GM21528 (cell line): ENCODE measurements at regions not wholly inside any gene's neighbourhood (a gene's known extent, or its start where the extent isn't known, plus 50 kb on each side); places are given as distances from the start of the nearest gene placed in this dataset.
"Not testable (repeated sequence)": the region's sequence is repeated elsewhere in the genome, so short reads cannot be mapped to it uniquely, and the experiment has no call there.

Experiments
- ATAC-seq: cut with Tn5 transposase; IDR thresholded peaks from one replicate; pipeline ENCODE4 v1.9.1; 2021; ENCODE audit warnings: mild to moderate bottlenecking, moderate library complexity; ENCODE audit not compliant: unreplicated experiment, low FRiP score

DNA sequence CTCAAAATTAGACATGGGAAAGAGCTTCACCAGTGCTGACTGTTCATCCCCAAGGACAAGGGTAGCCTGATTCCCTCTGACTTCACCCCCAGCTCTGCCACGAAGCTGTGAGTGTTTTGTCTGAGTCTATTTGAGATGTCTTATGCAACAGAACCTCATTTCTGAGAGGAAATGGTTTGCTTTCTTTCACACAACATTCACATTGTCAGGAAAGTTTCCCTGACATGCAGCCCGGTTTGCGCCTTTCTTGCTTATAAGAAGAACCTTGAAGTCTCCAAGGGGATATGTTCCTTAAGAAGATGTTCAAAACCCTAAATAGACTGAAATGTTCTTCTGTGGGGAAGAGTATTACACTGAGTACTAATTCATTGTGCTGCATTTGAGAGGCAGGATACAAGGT, 300.5 kb upstream of the CCL2 start:
- ATAC-seq = no peak

DNA sequence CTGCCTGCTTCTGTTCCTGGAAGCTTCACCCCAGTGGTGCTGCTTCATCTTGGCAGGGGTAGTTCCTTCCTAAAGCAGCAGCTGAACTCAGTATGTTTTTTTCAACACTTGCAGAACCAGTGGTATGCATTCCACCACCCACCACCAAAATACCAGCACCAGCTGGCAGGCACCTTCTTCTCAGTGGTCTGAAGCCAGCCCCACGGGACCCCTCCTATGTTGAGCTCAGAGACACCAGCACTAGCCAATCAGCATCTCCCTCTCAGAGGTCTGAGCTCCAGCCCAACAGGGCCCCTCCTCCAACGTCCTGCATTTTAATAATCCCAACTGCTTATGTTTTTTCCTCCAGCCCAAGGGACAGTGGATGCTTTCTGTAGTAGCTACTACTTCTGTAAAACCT, 299.6 kb upstream of the CCL2 start:
- ATAC-seq = no peak

DNA sequence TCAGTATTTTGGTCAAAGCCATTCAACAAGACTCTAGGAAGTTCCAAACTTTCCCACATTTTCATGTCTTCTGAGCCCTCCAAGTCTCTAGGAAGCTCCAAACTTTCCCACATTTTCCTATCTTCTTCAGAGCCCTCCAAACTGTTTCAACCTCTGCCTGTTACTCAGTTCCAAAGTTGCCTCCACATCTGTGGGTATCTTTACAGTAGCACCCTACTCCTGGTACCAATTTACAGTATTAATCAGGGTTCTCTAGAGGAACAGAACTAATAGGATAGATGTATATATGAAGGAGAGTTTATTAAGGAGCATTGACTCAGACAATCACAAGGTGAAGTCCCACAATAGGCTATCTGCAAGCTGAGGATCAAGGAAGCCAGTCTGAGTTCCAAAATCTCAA, 296.0 kb upstream of the CCL2 start:
- not testable (repeated sequence) for ATAC-seq

DNA sequence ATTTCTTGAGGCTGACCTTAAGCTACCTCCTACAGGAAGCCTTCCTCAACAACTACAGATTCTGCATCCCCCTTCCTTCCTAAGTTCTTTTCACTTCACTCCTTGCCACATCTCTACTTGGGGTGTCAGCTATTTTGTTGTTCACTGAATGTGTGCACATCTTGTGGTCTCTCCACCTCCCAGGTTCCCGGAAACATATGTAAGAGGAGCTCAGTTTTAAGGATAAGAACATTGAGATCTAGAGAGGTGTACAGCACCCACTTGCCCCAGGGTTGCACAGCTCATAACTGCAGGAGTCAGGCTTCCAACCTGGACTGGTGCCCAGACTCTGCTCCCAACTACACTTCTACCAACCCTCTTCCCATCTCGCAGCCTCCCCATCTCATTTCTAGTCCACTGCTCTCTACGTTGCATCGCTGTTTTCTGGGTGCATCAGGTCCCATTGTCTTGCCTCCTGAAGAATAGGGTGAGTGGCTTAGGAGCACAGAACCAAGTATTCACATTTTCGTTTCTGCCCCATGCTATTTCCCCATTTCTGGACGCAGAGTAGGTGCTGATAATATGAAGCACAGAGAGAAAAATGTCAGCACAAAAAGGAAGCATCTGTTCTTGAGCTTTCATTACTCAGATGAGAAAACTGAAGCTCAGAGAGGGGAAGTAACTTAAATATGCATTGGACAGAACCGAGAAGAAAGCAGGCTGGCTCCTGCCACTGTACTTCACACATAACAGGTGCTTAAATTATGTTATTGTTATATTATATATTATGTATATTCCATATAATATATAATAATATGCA, 292.0 kb upstream of the CCL2 start:
- ATAC-seq = no peak

DNA sequence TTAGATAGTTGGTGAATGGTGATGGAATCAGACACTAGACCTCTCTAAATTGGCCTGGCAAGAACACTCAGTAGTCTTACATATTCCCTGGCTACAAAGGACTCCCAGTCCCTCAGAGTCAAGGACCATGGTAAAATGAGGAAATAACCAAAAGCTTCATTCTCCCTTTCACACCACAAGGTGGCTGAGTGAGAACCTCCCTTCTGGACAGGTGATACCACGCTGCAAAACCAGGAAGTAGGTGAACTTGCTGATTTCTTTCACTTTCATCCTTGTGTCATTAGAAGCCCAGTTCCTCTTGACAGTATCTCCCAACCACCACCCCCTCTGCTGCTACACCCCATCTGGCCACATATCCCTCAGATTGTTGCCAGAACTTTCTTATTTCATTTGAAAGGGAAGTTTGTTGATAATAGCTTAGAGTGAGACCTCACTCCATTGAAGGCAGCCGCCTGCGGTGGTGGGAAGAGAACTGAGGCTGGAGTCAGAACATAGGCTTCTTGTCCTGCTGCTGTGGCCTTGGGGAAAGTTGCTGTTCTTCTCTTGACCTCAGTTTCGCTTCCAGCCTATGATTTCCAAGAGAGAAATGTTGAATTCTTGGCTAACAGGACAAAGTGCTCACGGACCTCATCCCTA, 290.6 kb upstream of the CCL2 start:
- ATAC-seq = peak; percentile 78

DNA sequence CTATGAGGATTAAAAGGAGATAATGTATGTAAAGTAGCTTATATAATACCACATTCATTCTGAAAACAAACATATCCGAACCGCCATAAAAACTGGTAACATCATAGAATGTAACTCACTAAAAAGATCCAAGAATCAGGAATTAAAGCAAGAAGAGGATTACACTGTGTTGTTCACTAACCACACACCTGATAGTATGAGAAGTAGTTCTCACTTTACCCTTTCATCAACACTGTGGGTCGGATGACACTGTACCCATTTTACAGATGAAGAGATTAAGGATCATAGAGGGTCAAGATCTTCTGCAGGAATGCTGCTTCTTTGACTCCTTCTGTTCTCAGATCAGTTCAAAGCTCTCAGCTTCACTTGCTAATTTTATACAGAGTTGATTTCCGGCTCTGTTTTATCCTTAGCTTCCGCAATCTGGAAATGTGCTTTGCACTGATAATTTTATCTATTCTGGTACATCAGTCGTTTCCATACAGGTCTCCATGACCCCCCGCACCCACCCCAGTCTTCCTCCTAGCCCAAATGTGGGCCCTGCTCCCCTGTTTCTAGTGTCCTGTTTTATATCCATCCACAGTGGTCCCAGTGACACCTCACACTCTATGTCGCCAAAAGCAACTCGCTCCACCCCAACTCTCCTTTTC, 288.6 kb upstream of the CCL2 start:
- ATAC-seq = no peak

DNA sequence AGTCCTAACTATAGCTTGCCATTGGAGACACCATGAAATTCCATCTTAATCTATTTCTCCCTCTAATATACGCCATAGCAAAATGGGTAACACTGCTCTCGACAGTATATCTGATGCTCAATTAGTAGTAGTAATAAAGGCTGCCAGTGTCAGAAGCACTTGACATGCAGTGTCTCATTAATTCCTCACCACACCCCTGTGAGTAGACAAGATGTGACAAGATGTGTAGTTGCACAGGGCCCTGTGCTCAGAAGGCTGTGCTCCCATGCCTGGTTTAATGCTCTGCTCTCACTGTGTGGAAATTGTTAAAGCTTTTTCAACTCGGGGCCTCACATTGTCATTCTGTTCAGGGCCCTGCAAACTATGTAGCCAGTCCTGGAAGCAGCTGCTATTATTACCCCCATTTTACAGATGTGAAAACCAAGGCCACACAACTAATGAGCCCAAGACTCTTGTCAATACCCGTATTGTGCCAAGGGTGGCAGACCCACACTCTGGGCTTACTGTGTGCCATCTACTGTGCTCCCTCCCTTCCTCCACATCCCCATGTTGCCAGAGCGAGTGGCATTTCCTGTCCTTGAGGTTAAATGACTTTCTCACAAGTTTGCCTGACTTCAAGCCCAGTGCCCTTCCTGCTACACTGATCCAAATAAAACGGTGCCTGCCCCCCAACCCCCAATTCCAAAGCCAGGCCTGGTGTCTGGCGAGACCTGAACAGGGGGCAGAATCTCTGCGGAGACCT, 287.3 kb upstream of the CCL2 start:
- no peak for ATAC-seq

DNA sequence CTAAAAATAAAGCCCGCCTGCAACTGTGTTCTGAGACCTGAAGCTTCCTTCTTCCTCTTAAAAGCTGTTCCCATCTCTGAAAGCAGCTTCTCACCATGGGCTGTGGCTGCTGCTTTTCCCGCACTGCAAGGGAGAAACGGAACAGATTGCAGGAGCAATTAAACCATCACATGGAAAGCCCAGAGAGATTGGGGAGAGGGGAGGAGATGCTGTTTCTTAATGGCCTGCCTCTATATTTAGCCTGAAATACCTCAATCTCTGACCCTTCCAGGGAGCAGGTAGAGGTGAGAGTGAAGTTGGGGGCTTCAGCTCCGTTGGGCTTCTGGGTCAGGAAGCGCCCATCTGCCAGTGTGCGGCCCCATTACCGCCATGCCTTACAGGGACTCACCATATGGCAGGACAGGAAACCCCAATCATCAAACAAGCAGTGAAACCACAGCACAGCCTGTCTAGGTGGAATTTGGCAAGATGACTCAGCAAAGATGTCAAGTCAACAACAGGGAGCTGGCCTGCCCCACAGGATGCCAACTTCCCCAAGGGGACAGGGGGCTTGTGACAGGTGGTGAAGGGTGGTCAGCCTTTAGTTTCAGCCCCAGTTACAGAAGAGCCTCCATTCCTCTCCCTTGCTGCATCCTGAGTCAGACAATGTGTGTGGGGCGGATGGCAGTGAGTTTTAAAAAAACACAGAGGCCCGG, 286.6 kb upstream of the CCL2 start:
- peak; percentile 56 for ATAC-seq

DNA sequence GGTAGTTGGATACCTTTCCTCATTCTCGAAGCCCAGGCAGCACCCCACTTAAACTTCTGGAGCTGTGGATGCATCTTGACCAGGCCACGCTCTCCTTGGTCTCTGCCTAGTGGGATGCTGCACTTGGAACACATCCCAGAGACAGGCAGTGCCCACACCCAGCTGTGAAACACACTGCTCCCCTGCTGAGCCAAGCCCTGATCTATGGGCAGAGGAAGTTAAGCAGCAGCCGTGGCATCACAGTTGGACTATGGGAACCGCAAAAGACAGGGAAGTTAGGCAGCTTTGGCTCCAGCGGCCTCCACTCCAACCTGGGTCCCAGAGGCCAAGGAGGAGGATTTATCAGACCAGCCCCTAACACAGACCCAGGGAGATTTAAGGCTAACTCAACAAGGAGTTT, 284.8 kb upstream of the CCL2 start:
- ATAC-seq = no peak

DNA sequence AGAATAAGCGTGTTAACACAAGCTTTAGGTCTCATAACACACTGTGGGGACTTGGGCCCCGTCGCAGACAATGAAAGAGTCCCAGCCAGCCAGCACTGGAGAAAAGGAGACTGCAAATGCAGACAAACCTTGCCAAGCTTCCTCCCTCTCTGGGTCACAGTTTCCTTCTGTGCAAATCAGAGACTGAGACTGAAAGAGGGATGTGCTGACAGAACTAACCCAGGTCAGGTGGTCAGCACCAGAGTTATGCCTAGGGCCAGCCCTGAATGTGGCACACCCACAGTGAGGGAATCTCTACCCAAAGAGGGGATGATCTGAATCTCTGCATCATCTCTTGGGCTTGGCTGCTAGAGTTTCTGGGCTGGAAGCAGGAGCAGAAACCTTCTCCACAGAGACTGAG, 282.3 kb upstream of the CCL2 start:
- ATAC-seq = no peak

DNA sequence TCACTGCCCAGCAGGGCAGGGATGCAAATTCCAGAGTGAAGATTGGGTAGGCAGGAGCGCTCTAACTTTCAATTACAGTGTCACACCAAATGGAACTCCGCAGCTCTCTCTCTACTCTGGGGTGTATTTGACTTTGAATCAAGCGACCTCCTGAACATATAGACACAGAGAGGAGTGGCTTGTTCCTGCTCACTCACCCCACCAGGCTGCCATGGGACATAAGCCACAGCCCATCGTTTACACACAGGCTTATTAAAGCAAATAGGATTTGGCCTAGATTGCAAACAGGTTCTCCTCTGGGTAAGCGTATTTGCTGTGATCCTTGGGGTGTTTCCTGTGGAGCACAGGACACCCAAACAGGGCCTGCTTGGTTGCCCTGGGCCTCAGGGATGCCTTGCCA, 281.6 kb upstream of the CCL2 start:
- ATAC-seq = no peak

DNA sequence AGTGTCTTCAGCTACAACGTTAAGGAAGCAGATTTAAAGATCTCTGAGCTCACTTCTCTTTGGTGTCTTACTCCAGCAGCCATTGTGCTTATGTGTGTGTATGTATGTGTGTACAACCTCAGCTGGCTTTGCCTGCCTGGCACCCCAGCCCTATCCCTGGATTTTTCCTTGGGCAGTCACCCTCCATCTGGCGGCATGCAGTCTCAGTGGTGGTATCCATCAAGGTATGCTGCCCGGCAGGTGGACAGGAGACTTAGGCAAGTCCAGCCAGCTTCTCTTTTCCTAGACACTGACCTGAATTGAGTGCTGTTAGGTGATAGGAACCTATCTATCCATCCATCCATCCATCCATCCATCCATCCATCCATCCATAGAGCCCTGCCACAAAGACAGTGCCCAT, 280.8 kb upstream of the CCL2 start:
- ATAC-seq = no peak

DNA sequence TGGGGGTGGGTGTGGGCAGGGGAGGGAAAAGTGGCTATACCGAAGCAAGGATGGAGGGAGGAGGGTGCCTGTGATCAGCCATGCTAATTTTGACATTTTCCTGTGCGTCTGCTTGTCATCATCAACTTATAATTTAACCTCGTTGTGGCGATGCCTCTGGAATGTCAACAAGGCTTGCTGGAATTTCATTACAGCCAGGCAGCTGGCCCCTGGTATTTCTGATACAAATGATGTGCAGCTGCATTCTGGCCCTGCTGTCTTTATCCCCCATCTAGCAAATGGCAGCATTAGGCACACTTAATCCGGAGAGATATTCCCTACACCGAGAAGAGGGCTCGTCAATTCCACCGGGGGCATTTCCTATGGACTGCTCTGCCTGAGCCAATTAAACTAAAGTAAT, 278.3 kb upstream of the CCL2 start:
- ATAC-seq = no peak

DNA sequence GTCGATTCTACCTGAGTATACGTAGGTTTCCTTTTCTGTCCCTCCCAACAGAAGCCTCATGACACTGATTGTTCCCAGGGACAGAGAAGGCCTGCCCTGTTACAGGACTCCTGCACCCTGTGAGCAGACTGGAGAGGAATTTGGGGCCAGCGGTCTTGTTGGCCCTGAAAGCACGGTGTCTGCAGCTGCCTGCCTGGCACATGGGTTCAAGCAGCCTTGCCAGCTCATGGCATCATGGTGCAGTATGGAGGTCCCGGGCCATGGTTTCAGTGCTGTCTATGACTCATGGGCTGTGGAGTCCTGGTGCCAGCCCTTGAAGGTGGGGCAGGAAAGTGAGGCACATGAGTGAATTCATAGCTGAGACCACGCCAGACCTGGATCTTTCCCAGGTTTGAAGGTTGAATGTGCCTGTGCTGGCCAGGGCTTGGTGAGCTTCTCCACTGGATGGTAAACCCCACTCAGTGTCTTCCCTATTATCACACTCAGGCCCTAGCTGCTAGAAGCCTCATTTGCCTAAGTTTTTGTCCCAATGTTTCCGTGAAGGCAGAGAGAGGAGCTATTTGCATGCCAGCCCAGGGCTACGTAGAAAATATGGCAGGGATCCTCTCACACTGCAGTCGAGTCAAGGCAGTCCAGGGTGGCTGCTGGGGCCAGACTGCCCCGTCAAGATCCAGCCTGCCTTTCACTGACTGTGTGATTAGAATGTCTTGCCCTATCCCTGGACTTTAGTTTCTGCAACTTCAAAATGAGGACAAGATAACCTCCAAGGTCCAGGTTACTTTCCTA, 277.2 kb upstream of the CCL2 start:
- ATAC-seq = no peak

DNA sequence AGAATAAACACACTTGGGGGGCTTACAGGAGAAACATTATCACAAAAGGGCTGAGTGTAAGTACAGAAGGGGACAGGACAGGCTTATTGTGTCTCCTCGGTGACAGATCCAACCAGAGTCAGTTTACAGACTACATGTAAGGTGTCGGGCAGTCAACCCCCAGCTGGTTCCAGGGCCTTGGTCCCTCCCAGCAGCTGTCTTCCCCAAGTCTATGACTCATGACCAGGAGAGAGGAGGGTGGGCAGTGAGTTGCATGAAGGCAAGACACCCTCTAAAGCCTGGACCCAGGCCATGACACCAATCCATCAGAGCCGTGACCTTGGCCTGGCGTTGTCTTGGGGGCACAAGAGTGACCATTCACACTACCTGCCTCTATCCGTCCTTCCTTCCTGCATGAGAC, 276.2 kb upstream of the CCL2 start:
- no peak for ATAC-seq

DNA sequence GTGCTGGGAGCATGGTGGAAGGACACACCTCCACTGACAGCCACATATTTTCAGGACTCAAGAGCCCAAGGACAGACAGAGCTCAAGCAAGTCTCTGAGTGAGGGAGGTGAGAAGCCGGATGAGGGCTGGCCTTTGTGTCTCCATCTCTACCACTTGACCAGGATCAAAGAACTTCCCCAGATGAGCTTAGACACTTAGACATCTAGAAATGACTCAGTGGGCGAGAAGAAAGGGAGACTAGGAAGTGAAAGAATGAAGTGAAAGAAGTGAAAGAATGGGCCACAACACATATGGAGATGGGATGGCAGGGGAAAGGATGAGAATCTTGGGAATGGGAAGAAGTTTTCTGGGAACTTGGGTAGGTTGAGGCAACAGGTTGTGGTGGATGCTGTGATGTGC, 274.9 kb upstream of the CCL2 start:
- ATAC-seq = no peak

DNA sequence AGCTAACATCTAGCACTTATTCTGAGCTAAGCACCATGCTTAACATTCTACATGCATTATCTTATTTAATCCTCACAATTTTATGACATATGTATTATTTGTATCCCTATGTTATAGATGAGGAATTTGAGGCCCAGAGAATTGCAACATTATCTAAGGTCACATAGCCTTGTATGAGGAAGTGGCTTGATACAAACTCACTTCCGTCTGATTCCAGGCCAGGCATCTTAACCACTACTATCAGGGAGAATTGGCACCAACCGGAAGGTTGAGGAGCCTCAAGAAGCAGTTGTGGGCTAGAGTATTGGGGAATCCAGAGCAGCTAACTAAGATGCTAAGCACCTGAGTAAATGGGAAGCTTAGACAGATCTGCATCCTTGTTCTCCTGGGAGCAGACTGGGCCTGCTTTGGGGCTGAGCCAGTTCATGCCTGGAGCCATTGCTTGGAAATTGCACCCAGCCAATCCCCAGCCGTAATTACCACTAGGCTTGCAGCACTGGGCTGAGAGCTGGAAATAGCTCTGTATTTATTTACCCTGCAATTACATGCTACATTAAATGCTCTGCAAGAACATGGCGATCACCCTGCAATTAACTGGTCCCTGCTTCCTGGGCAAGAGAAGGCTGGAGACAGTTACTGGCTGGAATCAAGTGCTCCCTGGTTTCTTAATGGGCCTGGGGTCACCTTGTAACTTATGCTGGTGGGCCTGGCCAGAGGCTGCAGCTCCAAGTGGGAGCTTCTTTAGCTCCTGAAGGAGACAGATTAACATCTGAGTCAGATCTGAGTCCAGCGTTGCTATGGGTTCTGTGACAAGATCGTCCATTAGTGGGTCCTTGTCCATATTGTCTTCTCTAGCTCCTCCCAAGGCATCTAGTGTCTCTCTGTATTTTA, 273.1 kb upstream of the CCL2 start:
- no peak for ATAC-seq

DNA sequence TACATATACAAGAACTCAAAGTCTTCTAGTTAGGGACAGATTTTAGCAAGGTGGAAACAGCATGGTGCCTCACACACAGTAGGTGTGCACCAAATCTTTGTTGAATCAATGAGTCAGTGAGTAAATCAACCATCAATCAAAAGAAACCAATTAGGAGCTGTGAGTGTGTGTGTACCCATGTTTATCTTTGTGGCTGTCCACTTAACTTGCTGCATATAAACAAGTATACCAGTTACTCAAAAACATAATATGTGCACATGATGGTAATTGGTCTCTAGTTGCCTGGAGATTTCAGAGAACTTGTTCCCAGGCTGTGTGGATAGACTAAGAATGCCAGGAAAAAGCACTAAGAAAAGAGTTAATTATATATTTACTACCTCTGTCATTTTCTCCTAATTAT, 272.2 kb upstream of the CCL2 start:
- no peak for ATAC-seq
